ENCODE measurements at regions not wholly inside any gene's neighbourhood (a gene's known extent, or its start where the extent isn't known, plus 50 kb on each side); places are given as distances from the start of the nearest gene placed in this dataset.

GRCh38 chr2:237264480-237265219 is 149.3 kb downstream of the COL6A3 start:
- no TSS peak for BruUV-seq (replicated peaks)
- Histone ChIP-seq H3K4me2 (ENCODE audit: insufficient read depth, low read length) (no peak overlapping the region), H3K27ac (ENCODE audit: extremely low read depth, low read depth, low read length) (no peak overlapping the region), H3K4me3 (no peak overlapping the region), H3K9ac (ENCODE audit: insufficient read depth in 1 of 2, low read depth in 2 of 2, low read length in 2 of 2) (no peak overlapping the region), H3K36me3 (ENCODE audit: control insufficient read depth, insufficient read depth, low read length) (no peaks in the 10 kb centered on the region), H3K79me2 (ENCODE audit: control insufficient read depth, insufficient read depth, low read length) (no peaks in the 10 kb centered on the region), H3K27me3 (ENCODE audit: control insufficient read depth in 2 of 2, insufficient read depth in 2 of 2, low read length in 2 of 2) (peaks cover 0 to 8% of the 10 kb centered on the region in 2 experiments; a peak in 2 of 5 replicates), H3K9me1 (ENCODE audit: control insufficient read depth, insufficient read depth, low read length) (no peaks in the 10 kb centered on the region), H3K4me1 (replicated peaks in 1 of 2; ENCODE audit: control insufficient read depth in 2 of 2, insufficient read depth in 2 of 2, low read length in 2 of 2) (no peaks in the 10 kb centered on the region), H2AFZ (ENCODE audit: low read depth, low read length) (no peak overlapping the region), H3K9me3 (replicated peaks; ENCODE audit: control insufficient read depth, insufficient read depth, low read depth, low read length) (no peaks in the 10 kb centered on the region), H4K20me1 (replicated peaks; ENCODE audit: control insufficient read depth, insufficient read depth, low read length) (no peaks in the 10 kb centered on the region)
- POLR2A ChIA-PET, result no interaction called here
- CTCF ChIA-PET (ENCODE audit: low intra/inter-chr PET ratio), result no interaction called here
- 2% methylated on average over 18 of the region's 18 CpGs for WGBS (ENCODE audit: insufficient coverage, low coverage, missing lambda C conversion rate)
- in situ Hi-C loops (cut with MboI) (no loop called here), intact Hi-C loops (cut with micrococcal nuclease) (no loop called here)
- DNase-seq (ENCODE audit: extremely low read depth in 1 of 4, low spot score in 3 of 4) (no peak), ATAC-seq (no peak), FAIRE-seq (no peak)
- no peak for TF ChIP-seq HDAC3 (IDR thresholded peaks at IDR 0.05; ENCODE audit: borderline replicate concordance, partially characterized antibody)
- TF ChIP-seq ZBTB9 (CRISPR knock-in tag; IDR thresholded peaks at IDR 0.05), result no peak
- no peak for TF ChIP-seq ZNF79 (CRISPR knock-in tag; IDR thresholded peaks at IDR 0.05; ENCODE audit: low read depth)
- no peak for TF ChIP-seq MBD1 (CRISPR knock-in tag; IDR thresholded peaks at IDR 0.05)
- TF ChIP-seq ZNF584 (CRISPR knock-in tag; IDR thresholded peaks at IDR 0.05; ENCODE audit: low read depth), result no peak
- TF ChIP-seq PTRF (tag; IDR thresholded peaks at IDR 0.05), result no peak
- no peak for TF ChIP-seq TAF9B (IDR thresholded peaks at IDR 0.05; ENCODE audit: partially characterized antibody)
- TF ChIP-seq TEAD4 (IDR thresholded peaks at IDR 0.05; ENCODE audit: low read length), result no peak
- TF ChIP-seq TEAD4 (CRISPR knock-in tag; IDR thresholded peaks at IDR 0.05; ENCODE audit: borderline replicate concordance), result no peak
- no peak for TF ChIP-seq GTF2F1 (IDR thresholded peaks at IDR 0.05; ENCODE audit: low read depth, low read length)
- no peak for TF ChIP-seq CGGBP1 (CRISPR knock-in tag; IDR thresholded peaks at IDR 0.05)
- no peak for TF ChIP-seq SLC30A9 (CRISPR knock-in tag; IDR thresholded peaks at IDR 0.05)
- no peak for TF ChIP-seq THRAP3 (IDR thresholded peaks at IDR 0.05; ENCODE audit: borderline replicate concordance)
- no peak for TF ChIP-seq MBD2 (IDR thresholded peaks at IDR 0.05; ENCODE audit: borderline replicate concordance, low read depth)
- TF ChIP-seq CAMTA2 (CRISPR knock-in tag; conservative IDR thresholded peaks at IDR 0.05), result no peak
- no peak for TF ChIP-seq SUPT5H (IDR thresholded peaks at IDR 0.05)
- no peak for TF ChIP-seq ZKSCAN8 (CRISPR knock-in tag; IDR thresholded peaks at IDR 0.05)
- TF ChIP-seq SMARCA5 (IDR thresholded peaks at IDR 0.05), result no peak
- TF ChIP-seq ELK1 (CRISPR knock-in tag; IDR thresholded peaks at IDR 0.05), result no peak
